Neural cell (in vitro differentiated cells): ENCODE measurements at regions not wholly inside any gene's neighbourhood (a gene's known extent, or its start where the extent isn't known, plus 50 kb on each side); places are given as distances from the start of the nearest gene placed in this dataset.

Experiments used
- H2AFZ ChIP-seq: fragments of 200-600, 300-800 bp; sonication (generic), shearing (Covaris generic); 2 replicates; pipeline ENCODE4 v1.6.0; 2014; ENCODE audit warnings: low read depth, mild to moderate bottlenecking, antibody characterized with exemption, low read length, moderate library complexity
- H3F3A ChIP-seq: fragments of 200-600 bp; shearing (Covaris generic); 2 replicates; pipeline ENCODE4 v1.6.1; 2016; ENCODE audit warnings: mild to moderate bottlenecking, moderate library complexity, mixed read lengths, antibody characterized with exemption, low read length; ENCODE audit not compliant: insufficient read depth, poor library complexity, severe bottlenecking
- H3K27ac ChIP-seq: fragments of 200-600, 300-800 bp; sonication (generic), shearing (Covaris generic); 2 replicates; pipeline ENCODE4 v1.5.1; 2014; ENCODE audit warnings: mild to moderate bottlenecking, low read length, moderate library complexity
- H3K27me3 ChIP-seq: fragments of 300-800, 200-600 bp; sonication (generic), shearing (Covaris generic); 2 replicates; pipeline ENCODE4 v1.6.0; 2014; ENCODE audit warnings: mild to moderate bottlenecking, low read depth, low read length, moderate library complexity; ENCODE audit not compliant: insufficient read depth
- H3K36me3 ChIP-seq: fragments of 300-800, 200-600 bp; sonication (generic), shearing (Covaris generic); 2 replicates; pipeline ENCODE4 v1.5.1; 2014; ENCODE audit warnings: mild to moderate bottlenecking, antibody characterized with exemption, low read length, moderate library complexity; ENCODE audit not compliant: insufficient read depth
- H3K4me2 ChIP-seq: fragments of 300-800, 200-600 bp; sonication (generic), shearing (Covaris generic); 2 replicates; pipeline ENCODE4 v1.6.0; 2014; ENCODE audit warnings: mild to moderate bottlenecking, low read length
- H3K4me3 ChIP-seq: fragments of 300-800, 200-600 bp; sonication (generic), shearing (Covaris generic); 2 replicates; pipeline ENCODE4 v1.5.1; 2014; ENCODE audit warnings: mild to moderate bottlenecking, low read length, moderate library complexity
- H3K79me2 ChIP-seq: fragments of 200-600 bp; shearing (Covaris generic); replicated peaks from 2 replicates; pipeline ENCODE4 v1.6.0; 2014; ENCODE audit warnings: mild to moderate bottlenecking, low read length, moderate library complexity; ENCODE audit not compliant: insufficient read depth
- H3K9ac ChIP-seq: fragments of 300-800, 200-600 bp; sonication (generic), shearing (Covaris generic); 2 replicates; pipeline ENCODE4 v1.6.1; 2016; ENCODE audit warnings: mild to moderate bottlenecking, low read length, mixed read lengths
- H3K9me2 ChIP-seq: fragments of 200-600 bp; shearing (Covaris generic); 2 replicates; pipeline ENCODE4 v1.6.1; 2016; ENCODE audit warnings: mild to moderate bottlenecking, low read length, mixed read lengths; ENCODE audit not compliant: insufficient read depth
- H3K9me3 ChIP-seq: fragments of 200-600, 300-800 bp; sonication (generic), shearing (Covaris generic); 2 replicates; pipeline ENCODE4 v1.6.1; 2016; ENCODE audit warnings: mild to moderate bottlenecking, mixed run types, low read length, moderate library complexity, mixed read lengths
- H4K20me1 ChIP-seq: fragments of 200-600 bp; shearing (Covaris generic); 2 replicates; pipeline ENCODE4 v1.6.1; 2016; ENCODE audit warnings: mild to moderate bottlenecking, mixed run types; ENCODE audit not compliant: insufficient read depth
- CTCF ChIP-seq: fragments of 450-650 bp; IDR thresholded peaks from 2 replicates; pipeline ENCODE4 v1.5.1; 2014; ENCODE audit warnings: antibody characterized with exemption, mild to moderate bottlenecking, moderate library complexity; ENCODE audit not compliant: poor library complexity, severe bottlenecking
- EP300 ChIP-seq: fragments of 450-650 bp; conservative IDR thresholded peaks from 2 replicates; pipeline ENCODE4 v1.6.1; 2014; ENCODE audit warnings: antibody characterized with exemption, mild to moderate bottlenecking, moderate library complexity; ENCODE audit not compliant: poor library complexity, severe bottlenecking
- EZH2 ChIP-seq: fragments of 200-600, 300-800 bp; shearing (Covaris generic), sonication (generic); IDR thresholded peaks from 2 replicates; pipeline ENCODE4 v1.6.1; 2014; ENCODE audit warnings: antibody characterized with exemption, low read length, borderline replicate concordance, mild to moderate bottlenecking; ENCODE audit not compliant: insufficient read depth, poor library complexity, severe bottlenecking
- MXI1 ChIP-seq: fragments of 450-650 bp; conservative IDR thresholded peaks from 2 replicates; pipeline ENCODE4 v1.6.1; 2014; ENCODE audit warnings: antibody characterized with exemption, mild to moderate bottlenecking; ENCODE audit not compliant: poor library complexity, severe bottlenecking
- POLR2AphosphoS5 ChIP-seq: IDR thresholded peaks from 2 replicates; pipeline ENCODE4 v1.6.1; 2012
- RAD21 ChIP-seq: fragments of 450-650 bp; conservative IDR thresholded peaks from 2 replicates; pipeline ENCODE4 v1.6.1; 2014; ENCODE audit warnings: antibody characterized with exemption, mild to moderate bottlenecking, moderate library complexity
- SMC3 ChIP-seq: fragments of 450-650 bp; conservative IDR thresholded peaks from 2 replicates; pipeline ENCODE4 v1.6.1; 2014; ENCODE audit warnings: antibody characterized with exemption, mild to moderate bottlenecking, moderate library complexity; ENCODE audit not compliant: poor library complexity
- TAF1 ChIP-seq: IDR thresholded peaks from 2 replicates; pipeline ENCODE4 v1.6.1; 2012; ENCODE audit warnings: low read depth
- TF ChIP-seq, protein P1 (sequence below): IDR thresholded peaks from 2 replicates; pipeline ENCODE4 v1.6.1; 2012; ENCODE audit warnings: borderline replicate concordance

DNA sequence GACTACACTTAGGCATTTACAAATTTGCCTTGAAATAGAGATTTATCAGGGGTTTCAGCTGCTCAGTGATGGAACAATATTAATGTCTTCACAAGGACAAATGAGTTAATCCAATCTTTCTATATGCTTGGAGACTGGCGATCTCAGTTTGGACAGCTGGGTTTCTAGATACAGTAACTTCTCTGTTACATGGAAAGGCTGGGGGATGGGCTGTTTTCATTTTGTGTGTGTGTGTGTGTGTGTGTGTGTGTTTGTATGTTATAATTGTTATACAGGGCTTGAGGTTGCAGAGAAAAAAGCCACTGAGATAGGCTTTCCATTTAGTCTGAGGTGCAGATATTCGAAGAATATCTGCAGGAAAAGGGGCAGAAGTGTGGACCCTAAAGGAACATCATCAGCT, 359.3 kb upstream of the SALL1 start:
- TF ChIP-seq, protein P1, sequence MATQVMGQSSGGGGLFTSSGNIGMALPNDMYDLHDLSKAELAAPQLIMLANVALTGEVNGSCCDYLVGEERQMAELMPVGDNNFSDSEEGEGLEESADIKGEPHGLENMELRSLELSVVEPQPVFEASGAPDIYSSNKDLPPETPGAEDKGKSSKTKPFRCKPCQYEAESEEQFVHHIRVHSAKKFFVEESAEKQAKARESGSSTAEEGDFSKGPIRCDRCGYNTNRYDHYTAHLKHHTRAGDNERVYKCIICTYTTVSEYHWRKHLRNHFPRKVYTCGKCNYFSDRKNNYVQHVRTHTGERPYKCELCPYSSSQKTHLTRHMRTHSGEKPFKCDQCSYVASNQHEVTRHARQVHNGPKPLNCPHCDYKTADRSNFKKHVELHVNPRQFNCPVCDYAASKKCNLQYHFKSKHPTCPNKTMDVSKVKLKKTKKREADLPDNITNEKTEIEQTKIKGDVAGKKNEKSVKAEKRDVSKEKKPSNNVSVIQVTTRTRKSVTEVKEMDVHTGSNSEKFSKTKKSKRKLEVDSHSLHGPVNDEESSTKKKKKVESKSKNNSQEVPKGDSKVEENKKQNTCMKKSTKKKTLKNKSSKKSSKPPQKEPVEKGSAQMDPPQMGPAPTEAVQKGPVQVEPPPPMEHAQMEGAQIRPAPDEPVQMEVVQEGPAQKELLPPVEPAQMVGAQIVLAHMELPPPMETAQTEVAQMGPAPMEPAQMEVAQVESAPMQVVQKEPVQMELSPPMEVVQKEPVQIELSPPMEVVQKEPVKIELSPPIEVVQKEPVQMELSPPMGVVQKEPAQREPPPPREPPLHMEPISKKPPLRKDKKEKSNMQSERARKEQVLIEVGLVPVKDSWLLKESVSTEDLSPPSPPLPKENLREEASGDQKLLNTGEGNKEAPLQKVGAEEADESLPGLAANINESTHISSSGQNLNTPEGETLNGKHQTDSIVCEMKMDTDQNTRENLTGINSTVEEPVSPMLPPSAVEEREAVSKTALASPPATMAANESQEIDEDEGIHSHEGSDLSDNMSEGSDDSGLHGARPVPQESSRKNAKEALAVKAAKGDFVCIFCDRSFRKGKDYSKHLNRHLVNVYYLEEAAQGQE, result no peak
- no peak for TF ChIP-seq SMC3
- TF ChIP-seq CTCF, result no peak
- no peak for TF ChIP-seq TAF1
- TF ChIP-seq RAD21, result no peak
- TF ChIP-seq MXI1, result no peak
- TF ChIP-seq EP300, result no peak
- TF ChIP-seq POLR2AphosphoS5, result no peak
- no peak for TF ChIP-seq EZH2
- H3K27me3 ChIP-seq, result no peaks in the 10 kb centered on the region
- no peaks in the 10 kb centered on the region for H3F3A ChIP-seq
- no peaks in the 10 kb centered on the region for H4K20me1 ChIP-seq
- no peaks in the 10 kb centered on the region for H3K79me2 ChIP-seq
- H3K36me3 ChIP-seq, result no peaks in the 10 kb centered on the region
- no peak overlapping the region for H3K4me3 ChIP-seq
- no peak overlapping the region for H3K4me2 ChIP-seq
- no peak overlapping the region for H3K9ac ChIP-seq
- H3K27ac ChIP-seq, result no peak overlapping the region
- H3K9me2 ChIP-seq, result no peaks in the 10 kb centered on the region
- H2AFZ ChIP-seq, result no peak overlapping the region
- H3K9me3 ChIP-seq, result no peaks in the 10 kb centered on the region

GRCh38 chr16:51509336-51509735, 358.3 kb upstream of the SALL1 start:
- H2AFZ ChIP-seq, result no peak overlapping the region
- H3K79me2 ChIP-seq, result no peaks in the 10 kb centered on the region
- no peaks in the 10 kb centered on the region for H3K9me3 ChIP-seq
- H4K20me1 ChIP-seq, result no peaks in the 10 kb centered on the region
- H3K9ac ChIP-seq, result no peak overlapping the region
- TF ChIP-seq RAD21 (no peak), MXI1 (no peak), POLR2AphosphoS5 (no peak), CTCF (no peak), EZH2 (no peak)
- no peaks in the 10 kb centered on the region for H3K36me3 ChIP-seq
- no peak overlapping the region for H3K4me2 ChIP-seq
- H3K27me3 ChIP-seq, result no peaks in the 10 kb centered on the region
- H3K4me3 ChIP-seq, result no peak overlapping the region
- H3K27ac ChIP-seq, result no peak overlapping the region
- H3F3A ChIP-seq, result no peaks in the 10 kb centered on the region
- H3K9me2 ChIP-seq, result no peaks in the 10 kb centered on the region
